ENCODE measurements at regions not wholly inside any gene's neighbourhood (a gene's known extent, or its start where the extent isn't known, plus 50 kb on each side); places are given as distances from the start of the nearest gene placed in this dataset.
"Not testable (repeated sequence)": the region's sequence is repeated elsewhere in the genome, so short reads cannot be mapped to it uniquely, and the experiment has no call there.

- peaks cover 20% of the 10 kb centered on the region for H3K4me1 Mint-ChIP-seq
- H3K9me3 Mint-ChIP-seq, result peaks cover 16% of the 10 kb centered on the region
- H3K4me3 Mint-ChIP-seq, result no peak overlapping the region
- no peaks in the 10 kb centered on the region for H3K27me3 Mint-ChIP-seq (ENCODE audit: low read depth)
- TF ChIP-seq CTCF (IDR thresholded peaks at IDR 0.05; ENCODE audit: unreplicated experiment), result no peak
- peaks cover 6% of the 10 kb centered on the region for H3K36me3 Mint-ChIP-seq
- no peak for DNase-seq (ENCODE audit: low spot score in 2 of 2, unreplicated experiment in 2 of 2)
- H3K27ac Mint-ChIP-seq, result no peak overlapping the region
Measured at GRCh38 chr2:146376511-146377064, 1468.2 kb upstream of the ACVR2A start.

GRCh38 chr2:146374505-146374904 lies 1470.3 kb upstream of the ACVR2A start:
- Mint-ChIP-seq H3K4me3 (no peak overlapping the region), H3K36me3 (peaks cover 11% of the 10 kb centered on the region), H3K27ac (no peak overlapping the region), H3K9me3 (peaks cover 22% of the 10 kb centered on the region), H3K27me3 (ENCODE audit: low read depth) (no peaks in the 10 kb centered on the region), H3K4me1 (peaks cover 29% of the 10 kb centered on the region)
- DNase-seq (ENCODE audit: low spot score in 2 of 2, unreplicated experiment in 2 of 2), result no peak
- TF ChIP-seq CTCF (IDR thresholded peaks at IDR 0.05; ENCODE audit: unreplicated experiment), result no peak

GRCh38 chr2:146371364-146371763 lies 1473.5 kb upstream of the ACVR2A start:
- Mint-ChIP-seq H3K4me1 (peaks cover 14% of the 10 kb centered on the region), H3K9me3 (peaks cover 21% of the 10 kb centered on the region), H3K36me3 (peaks cover 11% of the 10 kb centered on the region)
- not testable (repeated sequence) for DNase-seq (ENCODE audit: low spot score in 2 of 2, unreplicated experiment in 2 of 2); H3K4me3 Mint-ChIP-seq; H3K27ac Mint-ChIP-seq; H3K27me3 Mint-ChIP-seq (ENCODE audit: low read depth)

GRCh38 chr2:146370826-146371225 lies 1474.0 kb upstream of the ACVR2A start:
- Mint-ChIP-seq H3K27me3 (ENCODE audit: low read depth) (no peaks in the 10 kb centered on the region), H3K27ac (peak overlapping the region; percentile 75), H3K36me3 (peaks cover 11% of the 10 kb centered on the region), H3K4me3 (no peak overlapping the region), H3K4me1 (peaks cover 13% of the 10 kb centered on the region), H3K9me3 (peaks cover 21% of the 10 kb centered on the region)
- TF ChIP-seq CTCF (IDR thresholded peaks at IDR 0.05; ENCODE audit: unreplicated experiment), result no peak
- DNase-seq (ENCODE audit: low spot score in 2 of 2, unreplicated experiment in 2 of 2), result no peak

- TF ChIP-seq CTCF (IDR thresholded peaks at IDR 0.05; ENCODE audit: unreplicated experiment), result no peak
- no peaks in the 10 kb centered on the region for H3K27me3 Mint-ChIP-seq (ENCODE audit: low read depth)
- peaks cover 14% of the 10 kb centered on the region for H3K9me3 Mint-ChIP-seq
- no peak overlapping the region for H3K4me3 Mint-ChIP-seq
- DNase-seq (ENCODE audit: low spot score in 2 of 2, unreplicated experiment in 2 of 2), result no peak
- peaks cover 4% of the 10 kb centered on the region for H3K36me3 Mint-ChIP-seq
- H3K4me1 Mint-ChIP-seq, result peaks cover 15% of the 10 kb centered on the region
- no peak overlapping the region for H3K27ac Mint-ChIP-seq
Measured at GRCh38 chr2:146366276-146366675, 1478.6 kb upstream of the ACVR2A start.

- Mint-ChIP-seq H3K4me3 (no peak overlapping the region), H3K9me3 (peaks cover 7% of the 10 kb centered on the region), H3K27ac (no peak overlapping the region), H3K36me3 (no peaks in the 10 kb centered on the region), H3K27me3 (ENCODE audit: low read depth) (no peaks in the 10 kb centered on the region), H3K4me1 (peaks cover 6% of the 10 kb centered on the region)
- no peak for TF ChIP-seq CTCF (IDR thresholded peaks at IDR 0.05; ENCODE audit: unreplicated experiment)
- no peak for DNase-seq (ENCODE audit: low spot score in 2 of 2, unreplicated experiment in 2 of 2)
Measured at GRCh38 chr2:146365041-146365440, 1479.8 kb upstream of the ACVR2A start.

Data from mesothelial cell of epicardium (in vitro differentiated cells).